ENCODE measurements at regions not wholly inside any gene's neighbourhood (a gene's known extent, or its start where the extent isn't known, plus 50 kb on each side); places are given as distances from the start of the nearest gene placed in this dataset.

GRCh38 chr2:240292035-240292574, 143.4 kb upstream of the GPC1 start:
- no peak for TF ChIP-seq CTCF (conservative IDR thresholded peaks at IDR 0.05; ENCODE audit: low read depth, low read length)
- TF ChIP-seq EZH2 (IDR thresholded peaks at IDR 0.05; ENCODE audit: low read length, unreplicated experiment): no peak
